Right atrium auricular region (tissue), 2 donors: ENCODE measurements at regions not wholly inside any gene's neighbourhood (a gene's known extent, or its start where the extent isn't known, plus 50 kb on each side); places are given as distances from the start of the nearest gene placed in this dataset.

Experiments used
- DNase-seq: peaks from one replicate; pipeline ENCODE4 v3.0.0-alpha.2; 2019; ENCODE audit warnings: low spot score
- H3K27ac ChIP-seq, 2 donors: fragments of 200-600 bp; sonication (generic); 1 replicate in 1 of 2; 2 replicates in 1 of 2; pipeline ENCODE4 v1.5.1; 2016 to 2019
- H3K27me3 ChIP-seq, 2 donors: fragments of 200-600 bp; sonication (generic); one replicate each; pipeline versions ENCODE4 v1.5.1 to v1.6.0; 2017 to 2019
- H3K36me3 ChIP-seq: fragments of 200-600 bp; sonication (generic); one replicate; pipeline ENCODE4 v1.5.1; 2016
- H3K4me1 ChIP-seq, 2 donors: fragments of 200-600 bp; sonication (generic); one replicate each; pipeline versions ENCODE4 v1.5.1 to v1.6.0; 2017 to 2019
- H3K4me3 ChIP-seq, 2 donors: fragments of 200-600 bp; sonication (generic); 1 replicate in 1 of 2; 2 replicates in 1 of 2; pipeline ENCODE4 v1.5.1; 2017 to 2019; ENCODE audit warnings: mild to moderate bottlenecking in 1 of 2, moderate library complexity in 1 of 2
- H3K9me3 ChIP-seq, 2 donors: fragments of 200-600 bp; sonication (generic); one replicate each; pipeline ENCODE4 v1.5.1; 2019
- CTCF ChIP-seq, 2 donors: fragments of 200-600 bp; sonication (generic); IDR thresholded peaks; one replicate each; pipeline ENCODE4 v1.5.1; 2019; ENCODE audit warnings: antibody characterized with exemption in 2 of 2

GRCh38 chr2:228723599-228723998 is 542.1 kb upstream of the SPHKAP start:
- Histone ChIP-seq H3K27ac (no peak overlapping the region), H3K4me3 (no peak overlapping the region), H3K27me3 (no peaks in the 10 kb centered on the region), H3K4me1 (no peaks in the 10 kb centered on the region), H3K36me3 (no peaks in the 10 kb centered on the region), H3K9me3 (no peaks in the 10 kb centered on the region)
- no peak for DNase-seq
- no peak for TF ChIP-seq CTCF (IDR thresholded peaks at IDR 0.05)

- no peak overlapping the region for H3K27ac ChIP-seq
- DNase-seq: no peak
- no peaks in the 10 kb centered on the region for H3K27me3 ChIP-seq
- no peaks in the 10 kb centered on the region for H3K9me3 ChIP-seq
- no peak overlapping the region for H3K4me3 ChIP-seq
- H3K36me3 ChIP-seq: no peaks in the 10 kb centered on the region
- TF ChIP-seq CTCF (IDR thresholded peaks at IDR 0.05): no peak
- no peaks in the 10 kb centered on the region for H3K4me1 ChIP-seq
Measured at GRCh38 chr2:228722311-228722710, 540.8 kb upstream of the SPHKAP start.

GRCh38 chr2:228720895-228721294 is 539.4 kb upstream of the SPHKAP start:
- Histone ChIP-seq H3K4me1 (no peaks in the 10 kb centered on the region), H3K27ac (no peak overlapping the region), H3K9me3 (peaks cover 0 to 2% of the 10 kb centered on the region in 2 donors), H3K4me3 (no peak overlapping the region), H3K36me3 (no peaks in the 10 kb centered on the region), H3K27me3 (no peaks in the 10 kb centered on the region)
- no peak for TF ChIP-seq CTCF (IDR thresholded peaks at IDR 0.05)
- DNase-seq: no peak

GRCh38 chr2:228709788-228710371 is 528.4 kb upstream of the SPHKAP start:
- no peak for TF ChIP-seq CTCF (IDR thresholded peaks at IDR 0.05)
- Histone ChIP-seq H3K4me3 (no peak overlapping the region), H3K27ac (no peak overlapping the region), H3K9me3 (peaks cover 0 to 1% of the 10 kb centered on the region in 2 donors), H3K4me1 (no peaks in the 10 kb centered on the region), H3K27me3 (no peaks in the 10 kb centered on the region), H3K36me3 (no peaks in the 10 kb centered on the region)
- no peak for DNase-seq

GRCh38 chr2:228707846-228708245 is 526.4 kb upstream of the SPHKAP start:
- Histone ChIP-seq H3K36me3 (no peaks in the 10 kb centered on the region), H3K4me3 (no peak overlapping the region), H3K27me3 (no peaks in the 10 kb centered on the region), H3K9me3 (no peaks in the 10 kb centered on the region), H3K4me1 (no peaks in the 10 kb centered on the region), H3K27ac (no peak overlapping the region)
- DNase-seq: no peak
- no peak for TF ChIP-seq CTCF (IDR thresholded peaks at IDR 0.05)

- Histone ChIP-seq H3K9me3 (no peaks in the 10 kb centered on the region), H3K27me3 (no peaks in the 10 kb centered on the region), H3K4me3 (no peak overlapping the region), H3K27ac (no peak overlapping the region), H3K4me1 (no peaks in the 10 kb centered on the region), H3K36me3 (no peaks in the 10 kb centered on the region)
- no peak for TF ChIP-seq CTCF (IDR thresholded peaks at IDR 0.05)
- no peak for DNase-seq
Measured at GRCh38 chr2:228705318-228705717, 523.8 kb upstream of the SPHKAP start.
